ENCODE measurements at regions not wholly inside any gene's neighbourhood (a gene's known extent, or its start where the extent isn't known, plus 50 kb on each side); places are given as distances from the start of the nearest gene placed in this dataset.

- DNase-seq (ENCODE audit: low read depth), result no peak
Measured at GRCh38 chr10:83357004-83357403, 782.3 kb upstream of the GHITM start.

- DNase-seq (ENCODE audit: low read depth), result no peak
Measured at GRCh38 chr10:83357627-83358026, 781.7 kb upstream of the GHITM start.

GRCh38 chr10:83367036-83367435, 772.3 kb upstream of the GHITM start:
- DNase-seq (ENCODE audit: low read depth), result no peak

GRCh38 chr10:83371696-83372490, 767.4 kb upstream of the GHITM start:
- DNase-seq (ENCODE audit: low read depth), result no peak

GRCh38 chr10:83372646-83373045, 766.7 kb upstream of the GHITM start:
- no peak for DNase-seq (ENCODE audit: low read depth)

GRCh38 chr10:83373671-83374070, 765.6 kb upstream of the GHITM start:
- DNase-seq (ENCODE audit: low read depth), result no peak

- no peak for DNase-seq (ENCODE audit: low read depth)
Measured at GRCh38 chr10:83374741-83375140, 764.6 kb upstream of the GHITM start.

GRCh38 chr10:83375274-83375673, 764.0 kb upstream of the GHITM start:
- DNase-seq (ENCODE audit: low read depth), result no peak

GRCh38 chr10:83397806-83398205, 741.5 kb upstream of the GHITM start:
- no peak for DNase-seq (ENCODE audit: low read depth)

GRCh38 chr10:83410570-83410969, 728.7 kb upstream of the GHITM start:
- no peak for DNase-seq (ENCODE audit: low read depth)

- no peak for DNase-seq (ENCODE audit: low read depth)
Measured at GRCh38 chr10:83425306-83425705, 714.0 kb upstream of the GHITM start.

- DNase-seq (ENCODE audit: low read depth), result no peak
Measured at GRCh38 chr10:83427101-83427500, 712.2 kb upstream of the GHITM start.

GRCh38 chr10:83432261-83433045, 706.9 kb upstream of the GHITM start:
- DNase-seq (ENCODE audit: low read depth), result no peak

GRCh38 chr10:83433705-83434104, 705.6 kb upstream of the GHITM start:
- no peak for DNase-seq (ENCODE audit: low read depth)

- no peak for DNase-seq (ENCODE audit: low read depth)
Measured at GRCh38 chr10:83448013-83448412, 691.3 kb upstream of the GHITM start.

- DNase-seq (ENCODE audit: low read depth), result no peak
Measured at GRCh38 chr10:83458611-83459010, 680.7 kb upstream of the GHITM start.

- DNase-seq (ENCODE audit: low read depth), result no peak
Measured at GRCh38 chr10:83459124-83459523, 680.2 kb upstream of the GHITM start.

- DNase-seq (ENCODE audit: low read depth), result no peak
Measured at GRCh38 chr10:83469728-83470331, 669.5 kb upstream of the GHITM start.

- DNase-seq (ENCODE audit: low read depth), result no peak
Measured at GRCh38 chr10:83476211-83476610, 663.1 kb upstream of the GHITM start.

- no peak for DNase-seq (ENCODE audit: low read depth)
Measured at GRCh38 chr10:83489161-83489560, 650.1 kb upstream of the GHITM start.

- no peak for DNase-seq (ENCODE audit: low read depth)
Measured at GRCh38 chr10:83492004-83492403, 647.3 kb upstream of the GHITM start.

GRCh38 chr10:83512681-83513080, 626.6 kb upstream of the GHITM start:
- DNase-seq (ENCODE audit: low read depth), result no peak

- no peak for DNase-seq (ENCODE audit: low read depth)
Measured at GRCh38 chr10:83515001-83515400, 624.3 kb upstream of the GHITM start.
